K562 (cell line): ENCODE measurements at regions not wholly inside any gene's neighbourhood (a gene's known extent, or its start where the extent isn't known, plus 50 kb on each side); places are given as distances from the start of the nearest gene placed in this dataset.

ENCODE experiments used
- ATAC-seq: fragments of 200-7000 bp; cut with Tn5 transposase; 3 replicates; pipeline ENCODE4 v1.9.1; 2020; ENCODE audit warnings: moderate library complexity
- BruUV-seq: library from RNA; stranded (reverse); fragments of 400-500 nt; replicated peaks from 2 replicates; lab custom pipeline; 2021; lab: Mats Ljungman, UMichigan
- CTCF ChIA-PET: fragments of 300-600 bp; formaldehyde crosslinking; extraction: SDS; loops from one replicate; lab custom pipeline; 2021; ENCODE audit warnings: low intra/inter-chr PET ratio; lab: Yijun Ruan, JAX
- POLR2A ChIA-PET: fragments of 300-600, 350-650 bp; sonication (Branson Sonifier 250); formaldehyde crosslinking; extraction: SDS; loops from one replicate; lab custom pipeline; 2021; ENCODE audit warnings: antibody characterized with exemption, inconsistent platforms; lab: Yijun Ruan, JAX
- DNase-seq, 4 experiments: peaks; one replicate each; pipeline versions ENCODE4 v3.0.0 to v3.0.0-alpha.2; 2011 to 2018; ENCODE audit warnings: low spot score in 3 of 4, mixed read lengths in 3 of 4; ENCODE audit errors: extremely low read depth in 1 of 4
- FAIRE-seq: peaks from 2 replicates; lab custom pipeline; 2011; peaks lifted over from hg19 to GRCh38; lab: Jason Lieb, UNC
- H2AFZ ChIP-seq: 2 replicates; pipeline ENCODE4 v1.6.0; 2011; ENCODE audit warnings: low read depth, low read length, control low read depth, inconsistent platforms
- H3K27ac ChIP-seq: fragments of 200-600 bp; 3 replicates; pipeline ENCODE4 v1.8.0; 2011; ENCODE audit warnings: low read depth, mild to moderate bottlenecking, control low read depth, inconsistent platforms, low read length, moderate library complexity, mixed read lengths; ENCODE audit errors: extremely low read depth
- H3K27me3 ChIP-seq, 2 experiments: fragments of 300-600 bp in 1 of 2; 2 replicates in 1 of 2; 3 replicates in 1 of 2; pipeline versions ENCODE4 v1.6.0 to v1.8.0; 2011; ENCODE audit warnings: inconsistent platforms in 2 of 2, low read length in 2 of 2, mild to moderate bottlenecking in 1 of 2, mixed read lengths in 1 of 2, moderate library complexity in 1 of 2; ENCODE audit not compliant: control insufficient read depth in 2 of 2, insufficient read depth in 2 of 2
- H3K36me3 ChIP-seq: fragments of 300-600 bp; 3 replicates; pipeline ENCODE4 v1.8.0; 2011; ENCODE audit warnings: mild to moderate bottlenecking, low read length, inconsistent platforms; ENCODE audit not compliant: control insufficient read depth, insufficient read depth
- H3K4me1 ChIP-seq, 2 experiments: fragments of 200-600 bp in 1 of 2; replicated peaks in 1 of 2; 2 replicates in 1 of 2; 3 replicates in 1 of 2; pipeline versions ENCODE4 v1.5.1 to v1.8.0; 2011; ENCODE audit warnings: inconsistent platforms in 2 of 2, low read length in 2 of 2, mild to moderate bottlenecking in 1 of 2, mixed read lengths in 1 of 2, moderate library complexity in 1 of 2; ENCODE audit not compliant: control insufficient read depth in 2 of 2, insufficient read depth in 2 of 2
- H3K4me2 ChIP-seq: 2 replicates; pipeline ENCODE4 v1.6.1; 2011; ENCODE audit warnings: low read length, control low read depth, inconsistent platforms, mixed read lengths; ENCODE audit not compliant: insufficient read depth
- H3K4me3 ChIP-seq: fragments of 200-600 bp; sonication (generic), shearing (Covaris generic); 2 replicates; pipeline ENCODE4 v1.5.1; 2016; ENCODE audit warnings: control low read depth, inconsistent platforms
- H3K79me2 ChIP-seq: fragments of 200-600 bp; 3 replicates; pipeline ENCODE4 v1.8.0; 2011; ENCODE audit warnings: low read length, inconsistent platforms; ENCODE audit not compliant: control insufficient read depth, insufficient read depth
- H3K9ac ChIP-seq, 2 experiments: 2 replicates each; pipeline versions ENCODE4 v1.6.0 to v1.6.1; 2011; ENCODE audit warnings: low read depth in 2 of 2, low read length in 2 of 2, control low read depth in 1 of 2, inconsistent platforms in 1 of 2, mild to moderate bottlenecking in 1 of 2, mixed read lengths in 1 of 2; ENCODE audit not compliant: insufficient read depth in 1 of 2
- H3K9me1 ChIP-seq: one replicate; pipeline ENCODE4 v1.6.0; 2011; ENCODE audit warnings: inconsistent platforms, mild to moderate bottlenecking, low read length, moderate library complexity; ENCODE audit not compliant: control insufficient read depth, insufficient read depth
- H3K9me3 ChIP-seq: replicated peaks from 2 replicates; pipeline ENCODE4 v1.5.1; 2011; ENCODE audit warnings: low read depth, low read length, inconsistent platforms; ENCODE audit not compliant: control insufficient read depth, insufficient read depth
- H4K20me1 ChIP-seq: replicated peaks from 2 replicates; pipeline ENCODE4 v1.6.1; 2011; ENCODE audit warnings: low read length, inconsistent platforms, mixed read lengths; ENCODE audit not compliant: control insufficient read depth, insufficient read depth
- CCNT2 ChIP-seq: IDR thresholded peaks from 2 replicates; pipeline ENCODE4 v1.6.1; 2011; ENCODE audit warnings: borderline replicate concordance, low read depth, mild to moderate bottlenecking, moderate library complexity, mixed read lengths, low read length; ENCODE audit not compliant: insufficient read length; ENCODE audit errors: extremely low read depth
- ESRRA ChIP-seq: fragments of 450-650 bp; IDR thresholded peaks from 2 replicates; pipeline ENCODE4 v1.6.1; 2014; ENCODE audit warnings: low read depth, mild to moderate bottlenecking, moderate library complexity, borderline replicate concordance
- FOXK2 ChIP-seq, 2 experiments: fragments of 450-650 bp; IDR thresholded peaks in 1 of 2; conservative IDR thresholded peaks in 1 of 2; 2 replicates each; pipeline ENCODE4 v1.6.1; 2016; ENCODE audit warnings: low read depth in 2 of 2, mild to moderate bottlenecking in 1 of 2
- NONO ChIP-seq, 2 experiments: fragments of 200-400 bp in 1 of 2; fragments of 450-650 bp in 1 of 2; formaldehyde crosslinking in 1 of 2; IDR thresholded peaks; 2 replicates each; pipeline ENCODE4 v1.6.1; 2017; ENCODE audit warnings: low read depth in 2 of 2, mild to moderate bottlenecking in 2 of 2, moderate library complexity in 2 of 2, low read length in 1 of 2
- PHTF2 ChIP-seq: fragments of 250-450 bp; sonication (Bioruptor Pico); IDR thresholded peaks from 2 replicates; pipeline ENCODE4 v1.5.0; 2021; ENCODE audit warnings: mild to moderate bottlenecking
- POLR2A ChIP-seq: fragments of 450-650 bp; conservative IDR thresholded peaks from 2 replicates; pipeline ENCODE4 v1.6.1; 2016
- RB1 ChIP-seq: fragments of 450-650 bp; IDR thresholded peaks from 2 replicates; pipeline ENCODE4 v1.6.1; 2017; ENCODE audit warnings: low read depth, mild to moderate bottlenecking
- ZNF12 ChIP-seq: sonication (generic); formaldehyde crosslinking; IDR thresholded peaks from 2 replicates; pipeline ENCODE4 v1.4.0; 2020; ENCODE audit warnings: mild to moderate bottlenecking, missing genetic modification reagents
- ZNF398 ChIP-seq: fragments of 250-450 bp; sonication (Bioruptor Pico); IDR thresholded peaks from 2 replicates; pipeline ENCODE4 v1.8.0; 2021; ENCODE audit warnings: moderate library complexity, mild to moderate bottlenecking, inconsistent platforms
- WGBS: fragments of 100-300 bp; shearing (Covaris generic); methylation state at CpG from one replicate; pipeline ENCODE4 v1.1.6; 2016; ENCODE audit warnings: low coverage, mixed read lengths; ENCODE audit not compliant: insufficient coverage; ENCODE audit errors: missing lambda C conversion rate; 5-methylcytosine and 5-hydroxymethylcytosine counted together
- in situ Hi-C: fragments of 300-500 bp; cut with MboI; formaldehyde crosslinking; loops from 4 replicates; pipeline ENCODE4 v1.15.0; 2018; ENCODE audit warnings: inconsistent platforms, mixed read lengths
- intact Hi-C: fragments of 100-400 bp; cut with micrococcal nuclease; formaldehyde crosslinking; loops from 2 replicates; pipeline ENCODE4 v1.14.2; 2022
- TF ChIP-seq, protein P1 (sequence below): fragments of 450-650 bp; IDR thresholded peaks from 2 replicates; pipeline ENCODE4 v1.6.1; 2017; ENCODE audit warnings: mild to moderate bottlenecking, moderate library complexity
- TF ChIP-seq, protein P2 (sequence below), 2 experiments: fragments of 450-650 bp; IDR thresholded peaks; 2 replicates each; pipeline ENCODE4 v1.6.1; 2016

DNA sequence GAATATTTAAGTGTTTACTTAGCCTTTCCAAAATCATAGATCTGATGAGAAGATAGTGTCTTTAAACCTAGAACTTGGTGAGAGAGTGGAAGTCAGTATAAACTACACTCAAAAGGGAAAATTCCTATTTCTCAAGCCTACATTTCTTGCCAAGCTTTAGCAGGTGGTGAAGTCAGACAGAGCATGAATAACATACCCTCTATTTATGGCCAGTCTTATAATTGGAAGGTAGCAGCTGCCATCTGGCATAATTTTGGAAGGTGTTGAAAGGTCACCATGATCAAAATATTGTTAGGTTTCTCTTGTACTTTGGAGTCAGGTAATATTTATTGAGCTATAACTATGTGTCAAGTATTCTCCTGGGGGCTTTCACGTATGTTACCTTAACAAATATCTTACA lies 729.3 kb upstream of the KIF2B start:
- Histone ChIP-seq H3K36me3 (no peaks in the 10 kb centered on the region), H3K4me3 (no peak overlapping the region), H3K9me1 (no peaks in the 10 kb centered on the region), H2AFZ (no peak overlapping the region), H3K4me1 (no peaks in the 10 kb centered on the region), H3K9me3 (no peaks in the 10 kb centered on the region), H3K79me2 (no peaks in the 10 kb centered on the region), H3K4me2 (no peak overlapping the region), H3K27ac (no peak overlapping the region), H3K27me3 (no peaks in the 10 kb centered on the region), H3K9ac (no peak overlapping the region), H4K20me1 (no peaks in the 10 kb centered on the region)
- no peak for ATAC-seq
- 7% methylated on average over 1 of the region's 1 CpG for WGBS
- intact Hi-C loops, result no loop called here
- in situ Hi-C loops, result no loop called here
- no peak for DNase-seq
- POLR2A ChIA-PET, result no interaction called here
- FAIRE-seq, result no peak
- no TSS peak for BruUV-seq
- CTCF ChIA-PET, result no interaction called here
- TF ChIP-seq RB1, result no peak
- no peak for TF ChIP-seq FOXK2 (conservative IDR thresholded peaks at IDR 0.05 in 1 of 2, IDR thresholded peaks at IDR 0.05 in 1 of 2; ENCODE audit: low read depth in 2 of 2)
- no peak for TF ChIP-seq ZNF12
- TF ChIP-seq NONO (IDR thresholded peaks at IDR 0.05; ENCODE audit: low read depth in 2 of 2, low read length in 1 of 2), result no peak
- TF ChIP-seq, protein P1, sequence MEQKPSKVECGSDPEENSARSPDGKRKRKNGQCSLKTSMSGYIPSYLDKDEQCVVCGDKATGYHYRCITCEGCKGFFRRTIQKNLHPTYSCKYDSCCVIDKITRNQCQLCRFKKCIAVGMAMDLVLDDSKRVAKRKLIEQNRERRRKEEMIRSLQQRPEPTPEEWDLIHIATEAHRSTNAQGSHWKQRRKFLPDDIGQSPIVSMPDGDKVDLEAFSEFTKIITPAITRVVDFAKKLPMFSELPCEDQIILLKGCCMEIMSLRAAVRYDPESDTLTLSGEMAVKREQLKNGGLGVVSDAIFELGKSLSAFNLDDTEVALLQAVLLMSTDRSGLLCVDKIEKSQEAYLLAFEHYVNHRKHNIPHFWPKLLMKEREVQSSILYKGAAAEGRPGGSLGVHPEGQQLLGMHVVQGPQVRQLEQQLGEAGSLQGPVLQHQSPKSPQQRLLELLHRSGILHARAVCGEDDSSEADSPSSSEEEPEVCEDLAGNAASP, result no peak
- TF ChIP-seq, protein P2, sequence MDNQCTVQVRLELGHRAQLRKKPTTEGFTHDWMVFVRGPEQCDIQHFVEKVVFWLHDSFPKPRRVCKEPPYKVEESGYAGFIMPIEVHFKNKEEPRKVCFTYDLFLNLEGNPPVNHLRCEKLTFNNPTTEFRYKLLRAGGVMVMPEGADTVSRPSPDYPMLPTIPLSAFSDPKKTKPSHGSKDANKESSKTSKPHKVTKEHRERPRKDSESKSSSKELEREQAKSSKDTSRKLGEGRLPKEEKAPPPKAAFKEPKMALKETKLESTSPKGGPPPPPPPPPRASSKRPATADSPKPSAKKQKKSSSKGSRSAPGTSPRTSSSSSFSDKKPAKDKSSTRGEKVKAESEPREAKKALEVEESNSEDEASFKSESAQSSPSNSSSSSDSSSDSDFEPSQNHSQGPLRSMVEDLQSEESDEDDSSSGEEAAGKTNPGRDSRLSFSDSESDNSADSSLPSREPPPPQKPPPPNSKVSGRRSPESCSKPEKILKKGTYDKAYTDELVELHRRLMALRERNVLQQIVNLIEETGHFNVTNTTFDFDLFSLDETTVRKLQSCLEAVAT (IDR thresholded peaks at IDR 0.05), result no peak
- no peak for TF ChIP-seq ZNF398 (CRISPR knock-in tag)
- no peak for TF ChIP-seq POLR2A
- TF ChIP-seq PHTF2 (CRISPR knock-in tag), result no peak
- no peak for TF ChIP-seq CCNT2
- no peak for TF ChIP-seq ESRRA
